ENCODE measurements at regions not wholly inside any gene's neighbourhood (a gene's known extent, or its start where the extent isn't known, plus 50 kb on each side); places are given as distances from the start of the nearest gene placed in this dataset.

GRCh38 chr12:25058012-25058411 is 109.1 kb upstream of the BCAT1 start:
- Histone ChIP-seq H3K4ac (replicated peaks; ENCODE audit: insufficient read length, low read depth, low read length) (no peak overlapping the region), H3K4me3 (ENCODE audit: extremely low read depth in 1 of 4, insufficient read depth in 2 of 4, low read depth in 3 of 4, low read length in 4 of 4) (no peak overlapping the region), H3K27ac (ENCODE audit: low read depth, low read length) (no peak overlapping the region), H3K14ac (ENCODE audit: insufficient read length) (no peak overlapping the region), H3K4me1 (replicated peaks in 1 of 4; ENCODE audit: control insufficient read depth in 3 of 4, insufficient read depth in 4 of 4, low read length in 3 of 4) (no peaks in the 10 kb centered on the region), H2BK5ac (ENCODE audit: low read depth, low read length) (no peak overlapping the region), H3K79me1 (ENCODE audit: low read depth, low read length) (no peaks in the 10 kb centered on the region), H2BK12ac (ENCODE audit: low read depth, low read length) (no peak overlapping the region), H4K91ac (replicated peaks; ENCODE audit: insufficient read length, low read length) (no peak overlapping the region), H3K79me2 (ENCODE audit: control insufficient read depth in 1 of 2, insufficient read depth in 2 of 2, low read length in 2 of 2) (no peaks in the 10 kb centered on the region), H2BK20ac (ENCODE audit: low read length) (no peak overlapping the region), H2BK120ac (replicated peaks; ENCODE audit: low read depth, low read length) (no peak overlapping the region), H3K23me2 (ENCODE audit: low read depth, low read length) (no peaks in the 10 kb centered on the region), H2AK5ac (ENCODE audit: low read depth, low read length) (no peak overlapping the region), H3K4me2 (ENCODE audit: insufficient read depth in 1 of 2, low read depth in 2 of 2, low read length in 2 of 2) (no peak overlapping the region), H4K20me1 (replicated peaks in 1 of 2; ENCODE audit: control insufficient read depth in 1 of 2, insufficient read depth in 2 of 2, low read length in 2 of 2) (no peaks in the 10 kb centered on the region), H3K9me3 (ENCODE audit: insufficient read depth in 2 of 2, low read depth in 1 of 2, low read length in 1 of 2) (no peaks in the 10 kb centered on the region), H3K23ac (ENCODE audit: insufficient read length) (no peak overlapping the region), H4K5ac (ENCODE audit: insufficient read length, low read depth, low read length) (no peak overlapping the region), H2BK15ac (ENCODE audit: low read length) (no peak overlapping the region), H2AFZ (ENCODE audit: low read length) (no peak overlapping the region), H3K9ac (replicated peaks in 1 of 4; ENCODE audit: extremely low read depth in 1 of 4, low read depth in 3 of 4, low read length in 3 of 4) (no peak overlapping the region), H3K18ac (ENCODE audit: extremely low read depth, low read length) (no peak overlapping the region), H3K36me3 (ENCODE audit: control insufficient read depth in 2 of 4, insufficient read depth in 4 of 4, low read length in 3 of 4) (no peaks in the 10 kb centered on the region), H3K27me3 (replicated peaks in 1 of 4; ENCODE audit: control insufficient read depth in 3 of 4, extremely low read depth in 1 of 4, insufficient read depth in 3 of 4, low read length in 3 of 4) (no peaks in the 10 kb centered on the region), H4K8ac (ENCODE audit: extremely low read depth, insufficient read depth, low read length) (no peak overlapping the region), H3K56ac (replicated peaks; ENCODE audit: insufficient read length, low read depth, low read length) (no peak overlapping the region)
- FAIRE-seq: no peak
- POLR2A ChIA-PET (ENCODE audit: partially characterized antibody): no interaction called here
- no peak for DNase-seq (ENCODE audit: low read depth in 1 of 2, low spot score in 2 of 2)
- CTCF ChIA-PET (ENCODE audit: partially characterized antibody): interaction anchor here (1.7 kb wide), 1 partner anchor 67 kb away, joined by 4 read pairs; no protein-coding TSS in a partner anchor
- WGBS, 2 experiments (ENCODE audit: extremely low coverage in 1 of 2, insufficient coverage in 1 of 2, insufficient read length in 1 of 2, insufficient replicate concordance in 2 of 2, low coverage in 1 of 2, low lambda C conversion rate in 2 of 2, missing lambda C conversion rate in 1 of 2): 91% methylated on average over 5 of the region's 5 CpGs; no CpG with 5 or more reads in 1 of the 2 experiments
- TF ChIP-seq ZNF274 (IDR thresholded peaks at IDR 0.05; ENCODE audit: borderline replicate concordance, extremely low read depth, low read length) (no peak), EGR1 (IDR thresholded peaks at IDR 0.05; ENCODE audit: borderline replicate concordance, low read depth, low read length) (no peak), TAF1 (IDR thresholded peaks at IDR 0.05; ENCODE audit: low read depth, low read length) (no peak)
